HG02610 (cell line): ENCODE measurements at regions not wholly inside any gene's neighbourhood (a gene's known extent, or its start where the extent isn't known, plus 50 kb on each side); places are given as distances from the start of the nearest gene placed in this dataset.
"Not testable (repeated sequence)": the region's sequence is repeated elsewhere in the genome, so short reads cannot be mapped to it uniquely, and the experiment has no call there.

Experiments used
- ATAC-seq: cut with Tn5 transposase; IDR thresholded peaks from one replicate; pipeline ENCODE4 v1.9.1; 2021; ENCODE audit warnings: mild to moderate bottlenecking, moderate library complexity; ENCODE audit not compliant: unreplicated experiment

DNA sequence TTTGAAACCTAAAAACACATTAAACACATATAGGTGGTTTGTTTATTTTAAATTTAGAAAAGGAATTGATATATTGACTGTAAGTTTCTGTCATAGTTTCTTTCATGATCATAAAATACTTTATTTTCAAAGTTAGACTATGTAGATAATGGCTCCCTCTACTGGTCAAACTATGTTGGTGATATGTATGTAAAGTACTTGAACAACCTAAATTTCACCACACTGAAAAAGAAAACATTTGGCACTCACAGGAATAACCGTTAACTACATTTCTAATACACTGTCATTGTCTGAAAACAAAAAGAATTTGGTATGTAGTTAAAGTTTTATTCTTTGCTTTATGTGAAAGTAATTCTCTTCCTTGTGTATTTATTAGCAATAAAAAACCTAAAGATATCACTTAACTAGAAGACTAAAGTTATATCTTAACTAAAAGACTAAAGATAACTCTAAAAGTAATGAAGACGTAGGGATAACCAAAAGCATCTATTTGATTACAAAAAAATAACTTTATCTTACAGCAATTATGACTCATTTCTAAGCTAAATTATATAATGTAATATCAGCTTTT, 427.5 kb downstream of the VGLL3 start:
- ATAC-seq = no peak

DNA sequence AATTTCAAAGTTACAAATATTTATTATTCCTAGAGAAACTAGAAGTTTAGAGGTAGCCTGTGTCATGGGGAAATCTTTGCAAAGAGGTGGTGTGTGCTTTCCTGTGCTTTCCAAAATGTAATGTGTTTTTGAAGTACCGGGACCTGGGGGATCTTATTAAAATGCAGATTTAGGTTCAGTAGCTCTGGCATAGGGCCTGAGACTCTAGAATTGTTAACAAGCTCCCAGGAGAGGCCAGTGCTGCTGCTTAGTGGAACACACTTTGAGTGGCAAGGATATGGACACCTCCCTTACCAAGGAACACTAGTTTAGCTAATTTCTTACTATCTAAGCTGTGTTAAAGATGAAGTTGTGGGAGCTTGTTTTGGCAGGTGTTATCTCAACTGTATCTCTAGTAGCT, 428.9 kb downstream of the VGLL3 start:
- no peak for ATAC-seq

DNA sequence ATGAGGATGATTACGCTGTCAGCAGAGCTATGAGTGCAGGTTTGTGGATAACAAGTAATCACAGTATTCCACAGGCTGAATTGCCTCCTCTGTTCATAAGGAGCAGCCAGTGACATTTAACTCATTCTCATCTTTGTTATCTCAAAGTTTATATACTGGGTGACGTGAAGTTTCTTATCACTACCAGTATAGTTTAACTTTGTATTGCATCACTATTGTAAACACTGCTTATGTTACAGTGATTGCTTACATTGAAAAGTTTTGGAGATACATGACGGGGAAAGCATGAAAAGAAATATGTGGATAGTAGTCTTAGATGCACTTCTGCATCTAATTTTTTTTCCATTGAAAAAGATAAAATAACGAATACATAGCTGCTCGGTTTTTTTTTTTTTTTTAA, 429.7 kb downstream of the VGLL3 start:
- no peak for ATAC-seq

DNA sequence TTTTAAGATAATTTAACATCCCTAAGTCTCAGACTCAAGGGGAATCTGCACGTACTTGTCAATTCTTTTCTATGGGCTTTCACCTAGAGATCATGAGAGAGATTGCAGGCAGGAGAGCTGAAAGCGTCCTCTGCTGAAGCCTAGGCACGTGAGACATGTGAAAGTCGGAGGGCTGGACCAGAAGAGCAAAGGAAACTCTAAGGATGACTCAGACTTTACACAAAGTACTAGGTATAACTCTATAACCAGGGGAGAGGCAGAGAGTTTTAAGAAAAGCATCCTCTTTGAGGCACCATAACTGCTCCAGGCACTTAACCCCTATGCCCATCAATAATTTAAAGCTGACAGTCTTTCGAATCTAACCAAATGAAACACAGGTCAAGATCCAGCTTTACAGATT, 436.6 kb downstream of the VGLL3 start:
- no peak for ATAC-seq

DNA sequence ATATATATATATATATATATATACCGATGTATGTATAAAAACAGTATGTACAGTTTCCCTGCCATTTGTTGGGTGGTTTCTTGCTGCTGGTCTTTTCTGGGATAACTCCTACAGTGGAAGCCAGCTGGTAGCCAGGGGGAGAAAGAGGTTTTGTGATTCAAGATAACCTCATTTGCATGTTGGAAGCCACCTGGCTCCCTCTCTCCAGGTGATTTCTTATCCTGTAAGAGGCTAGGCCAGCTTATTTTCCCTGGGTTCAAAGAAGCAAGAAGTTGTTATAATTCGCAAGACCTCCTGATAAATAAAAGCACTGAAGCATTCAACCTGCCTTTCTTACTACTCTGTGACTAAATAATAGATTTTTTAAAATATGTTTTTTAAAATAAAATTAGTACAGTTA, 443.3 kb downstream of the VGLL3 start:
- no peak for ATAC-seq

DNA sequence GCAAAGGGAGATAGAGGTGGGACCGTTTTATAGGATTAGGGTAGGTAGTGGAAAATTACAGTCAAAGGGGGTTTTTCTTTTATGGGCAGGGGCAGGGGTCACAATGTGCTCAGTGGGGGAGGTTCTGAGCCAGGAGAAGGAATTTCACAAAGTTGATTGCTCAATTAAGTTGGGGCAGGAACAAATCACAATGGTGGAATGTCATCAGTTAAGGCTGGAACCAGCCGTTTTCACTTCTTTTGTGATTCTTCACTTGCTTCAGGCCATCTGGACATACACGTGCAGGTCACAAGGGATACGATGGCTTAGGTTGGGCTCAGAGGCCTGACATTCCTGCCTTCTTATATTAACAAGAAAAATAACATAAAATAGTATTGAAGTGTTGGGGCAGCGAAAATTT, 453.8 kb downstream of the VGLL3 start:
- no peak for ATAC-seq

DNA sequence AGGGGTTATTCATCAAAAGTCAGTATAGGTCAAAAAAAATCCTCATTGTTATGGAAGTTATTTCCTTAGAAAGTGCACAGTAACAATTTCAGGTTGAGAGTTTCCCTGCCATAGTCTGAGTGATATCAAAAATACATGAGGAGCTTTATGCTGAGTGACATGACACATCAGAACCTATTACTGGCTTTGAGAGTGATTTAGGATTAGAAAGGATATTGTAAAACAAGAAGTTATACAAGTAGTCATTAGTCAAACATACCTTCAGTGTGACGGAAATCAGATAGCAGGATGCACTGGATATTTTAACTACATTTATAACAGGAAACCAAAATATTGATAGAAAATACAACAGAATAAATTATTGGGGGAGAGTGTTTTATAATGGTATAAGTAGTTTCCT, 471.1 kb downstream of the VGLL3 start:
- ATAC-seq = no peak

DNA sequence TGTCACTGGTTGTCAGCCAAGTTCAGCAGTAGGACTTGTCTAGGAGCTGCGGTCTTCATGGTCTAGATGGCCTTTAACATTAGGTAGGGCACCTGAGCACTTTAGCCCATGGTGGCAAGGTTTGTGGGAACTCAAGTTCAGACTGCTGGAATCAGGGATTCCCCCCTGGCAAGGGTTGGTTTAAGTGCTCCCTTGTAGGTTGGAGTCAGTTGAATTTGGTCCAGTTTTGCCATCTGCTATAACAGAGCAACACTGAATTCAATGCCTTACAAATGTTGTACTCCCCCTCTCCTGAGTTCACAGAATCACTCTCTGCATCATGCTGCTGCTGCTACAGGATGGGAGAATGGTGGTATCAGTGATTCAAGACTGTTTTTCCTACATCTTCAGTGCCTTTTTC, 509.3 kb downstream of the VGLL3 start:
- no peak for ATAC-seq

DNA sequence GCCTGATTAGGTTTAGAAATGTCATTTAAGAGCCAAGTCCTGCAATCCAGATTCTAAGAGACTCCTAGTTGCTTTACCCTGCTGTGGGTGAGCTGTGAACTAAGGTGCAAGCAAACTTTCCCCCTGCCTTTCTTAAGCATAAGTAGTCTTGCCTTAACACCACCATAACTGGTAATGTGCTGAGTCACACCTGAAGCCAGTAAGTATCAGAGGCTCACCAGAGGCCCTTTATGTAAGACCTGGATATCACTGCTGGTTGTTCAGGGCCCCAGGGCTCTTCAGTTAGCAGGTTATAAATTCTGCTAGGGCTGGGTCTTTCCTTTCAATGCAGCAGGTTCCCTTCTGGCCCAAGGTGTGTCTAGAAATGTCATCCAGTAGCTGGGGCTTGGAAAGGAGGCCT, 509.9 kb downstream of the VGLL3 start:
- ATAC-seq = no peak

DNA sequence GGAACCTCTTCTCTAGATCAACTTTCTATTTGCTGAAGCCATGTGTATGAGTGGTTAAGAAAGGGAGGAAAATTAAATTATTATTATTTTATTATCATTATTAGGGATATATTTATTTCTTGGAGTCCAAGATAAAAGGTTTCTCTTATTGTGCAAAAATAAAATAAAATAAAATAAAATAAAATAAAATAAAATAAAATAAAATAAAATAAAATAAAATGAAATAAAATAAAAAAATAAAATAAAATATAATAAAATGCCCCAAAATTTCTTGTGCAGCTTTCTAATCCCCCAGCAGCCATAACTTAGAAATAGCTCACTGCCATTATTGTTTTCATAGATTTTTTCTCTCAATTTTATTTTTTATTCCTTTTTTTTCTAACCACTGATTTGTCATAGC, 526.8 kb downstream of the VGLL3 start:
- ATAC-seq = no peak

DNA sequence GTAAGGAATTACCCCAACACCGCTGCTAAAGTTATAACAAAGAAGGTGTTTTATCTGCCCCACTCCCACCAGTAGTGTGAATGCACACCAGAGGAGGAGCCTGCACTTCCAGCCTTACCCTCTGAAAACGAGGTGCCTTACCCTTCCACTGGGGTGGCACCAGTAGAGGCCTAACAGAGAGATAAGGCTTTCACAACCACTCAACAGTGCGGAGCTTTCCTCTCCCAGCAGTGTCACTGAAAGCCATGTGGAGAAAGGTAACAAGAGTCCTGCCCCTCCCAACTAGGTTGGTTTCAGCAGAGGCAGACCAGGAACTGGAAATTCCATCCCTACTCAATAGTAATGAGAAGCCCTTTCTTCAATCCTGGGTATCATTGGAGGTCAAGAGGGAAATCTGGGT, 539.2 kb downstream of the VGLL3 start:
- no peak for ATAC-seq

DNA sequence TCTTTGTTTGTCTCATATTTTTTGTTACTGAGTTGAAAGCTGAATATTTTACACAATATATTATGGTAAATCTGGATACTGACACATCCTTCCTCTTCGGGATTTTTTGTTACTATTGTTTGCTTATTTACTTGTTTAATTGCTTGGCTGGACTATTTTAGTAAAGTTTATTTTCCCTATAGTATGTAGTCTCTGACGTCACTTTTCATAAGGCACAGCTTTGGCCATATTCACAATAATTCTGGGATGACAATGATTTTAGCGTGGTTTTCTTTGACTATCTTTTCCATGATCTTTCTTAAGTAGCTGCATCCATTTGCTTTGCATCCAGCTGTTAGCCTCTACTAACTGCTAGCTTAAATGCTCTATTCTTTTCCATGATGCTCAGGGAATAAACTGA, 552.4 kb downstream of the VGLL3 start:
- no peak for ATAC-seq

DNA sequence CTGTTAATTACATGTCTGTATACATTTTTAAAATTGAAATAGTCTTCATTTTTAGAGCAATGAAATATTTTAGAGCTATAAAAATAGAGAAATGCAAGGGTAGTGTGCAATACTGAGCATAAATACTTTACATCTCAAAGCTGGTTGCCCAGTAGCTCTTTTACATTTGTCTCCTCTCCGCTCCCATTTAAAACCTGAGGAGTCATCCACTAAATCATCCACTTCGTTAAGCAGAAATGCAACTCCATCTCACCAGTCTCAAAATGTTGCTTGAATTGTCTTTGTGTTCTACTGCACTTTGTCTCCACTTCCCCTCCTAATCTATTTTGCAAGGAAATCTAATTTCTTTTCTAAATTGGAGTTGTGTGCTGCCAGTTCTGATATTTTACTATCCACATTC, 563.6 kb downstream of the VGLL3 start:
- ATAC-seq = no peak

DNA sequence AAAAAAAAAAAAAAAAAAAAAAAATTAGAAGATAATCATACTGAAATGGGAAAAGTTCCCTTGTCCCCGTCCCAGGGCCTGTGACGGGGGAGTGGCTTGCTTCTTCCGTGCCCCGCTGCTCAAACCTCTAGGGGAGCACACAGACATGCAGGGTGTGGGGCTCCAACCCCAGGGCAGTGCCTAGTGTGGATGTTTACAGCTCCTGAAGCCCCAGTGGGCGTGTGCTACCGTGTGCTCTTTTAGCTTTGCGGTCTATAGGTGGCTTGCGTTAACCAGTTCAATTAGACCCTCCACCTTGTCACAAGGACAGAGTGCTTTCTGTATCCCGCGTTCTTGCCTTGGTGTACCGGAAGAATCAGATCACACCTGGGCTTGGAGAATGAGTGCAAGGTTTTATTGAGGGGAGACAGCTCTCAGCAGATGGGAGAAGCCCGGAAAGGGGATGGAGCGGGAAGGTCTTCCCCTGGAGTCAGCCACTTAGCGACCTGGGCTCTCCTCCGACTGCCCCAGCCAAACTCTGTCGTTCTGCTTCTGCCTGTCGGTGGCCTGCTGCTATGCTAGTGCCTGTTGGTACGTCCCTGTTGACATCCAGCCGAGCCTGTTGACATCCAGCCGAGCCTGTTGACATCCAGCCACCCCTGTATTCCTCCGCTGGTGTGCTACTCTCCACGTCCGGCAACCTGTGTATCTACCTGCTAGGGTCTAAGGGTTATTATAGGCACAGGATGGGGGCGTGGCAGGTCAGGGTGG, 569.8 kb downstream of the VGLL3 start:
- ATAC-seq = no peak

DNA sequence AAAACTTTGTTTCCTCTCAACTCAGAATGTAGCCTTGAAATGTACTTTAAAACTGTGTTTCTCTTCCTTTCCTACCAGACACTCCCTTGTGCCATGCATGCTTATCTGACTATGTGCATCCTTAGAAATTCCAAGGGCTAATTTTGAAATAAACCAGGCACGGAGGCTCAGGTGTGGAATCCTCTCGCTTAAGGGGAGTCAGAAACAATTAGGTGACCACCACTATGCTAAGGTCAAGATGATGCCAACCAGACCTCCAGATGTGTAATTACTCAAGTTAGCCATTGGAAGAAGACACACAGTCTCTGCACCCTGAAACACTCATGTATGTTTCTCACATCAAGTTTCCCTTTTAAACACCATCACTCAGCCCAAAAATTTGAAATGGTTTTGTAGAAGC, 572.1 kb downstream of the VGLL3 start:
- ATAC-seq = no peak

DNA sequence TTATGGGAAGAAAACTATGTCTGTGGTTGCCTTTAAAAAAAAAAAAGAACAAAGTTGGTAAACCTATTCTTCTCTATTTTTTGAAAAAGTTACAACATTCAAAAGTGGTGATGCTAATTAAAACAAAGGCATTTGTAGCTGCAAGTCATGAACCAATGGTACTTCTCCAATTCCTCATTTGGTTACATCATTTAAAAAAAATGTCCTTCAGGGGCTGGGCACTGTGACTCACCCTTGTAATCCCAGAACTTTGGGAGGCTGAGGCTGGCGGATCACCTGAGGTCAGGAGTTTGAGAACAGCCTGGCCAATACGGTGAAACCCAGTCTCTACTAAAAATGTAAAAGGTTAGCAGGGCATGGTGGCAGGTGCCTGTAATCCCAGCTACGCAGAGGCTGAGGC, 574.6 kb downstream of the VGLL3 start:
- no peak for ATAC-seq

DNA sequence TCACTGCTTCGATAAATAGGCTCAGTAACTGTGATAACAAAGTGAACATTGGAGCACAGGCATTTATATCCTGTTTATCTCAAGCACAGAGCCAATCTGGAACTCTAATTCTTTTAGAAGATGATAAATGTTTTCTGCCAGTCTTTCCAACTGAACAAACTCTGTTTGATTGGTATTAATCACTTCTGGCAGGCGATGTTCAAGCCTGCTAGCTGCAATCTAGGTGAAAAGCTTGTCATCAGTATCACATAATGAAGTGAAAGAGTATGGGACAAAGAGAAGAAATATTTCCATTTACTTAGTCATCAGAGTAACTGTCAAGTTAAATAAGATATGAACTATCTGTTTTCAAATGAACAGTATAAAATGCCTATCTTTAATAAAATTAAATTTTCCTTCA, 577.3 kb downstream of the VGLL3 start:
- ATAC-seq = no peak

DNA sequence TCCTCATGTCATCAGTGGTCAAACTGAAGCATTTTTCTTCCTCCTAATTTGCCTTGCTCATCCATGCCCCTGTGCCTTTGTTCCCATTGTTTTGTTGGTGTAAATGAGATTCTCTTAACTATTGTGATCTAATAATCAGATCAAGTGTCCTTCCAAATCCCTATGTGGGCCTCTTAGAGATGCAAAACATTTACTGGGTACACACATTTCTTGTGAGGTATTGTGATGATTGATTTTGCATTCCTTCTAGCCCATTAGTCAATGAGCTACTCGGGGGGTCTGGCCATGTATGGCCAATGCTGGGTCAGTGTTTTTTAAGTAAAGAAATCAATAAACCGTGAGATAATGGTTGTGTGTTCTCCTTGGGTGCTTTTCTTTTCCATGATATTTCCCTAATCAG, 580.4 kb downstream of the VGLL3 start:
- ATAC-seq = no peak

DNA sequence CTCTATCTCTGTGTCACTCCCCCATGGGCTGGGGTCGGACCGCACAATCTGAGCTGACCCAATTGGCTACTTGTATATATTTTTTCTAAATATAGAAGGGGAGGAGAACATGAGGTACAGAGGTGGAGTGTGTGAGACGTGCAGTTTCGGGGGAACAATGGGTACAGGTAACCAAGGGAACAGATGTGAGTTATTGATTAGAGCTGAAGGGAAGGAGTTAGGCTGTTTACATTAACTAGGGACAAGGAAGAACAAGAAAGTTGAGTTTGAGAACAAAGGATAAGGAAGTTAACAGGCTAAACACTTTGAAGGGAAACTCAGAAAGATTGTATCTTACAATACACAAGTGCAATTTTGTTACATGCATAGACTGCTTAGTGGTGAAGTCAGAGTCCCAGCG, 601.2 kb downstream of the VGLL3 start:
- not testable (repeated sequence) for ATAC-seq

DNA sequence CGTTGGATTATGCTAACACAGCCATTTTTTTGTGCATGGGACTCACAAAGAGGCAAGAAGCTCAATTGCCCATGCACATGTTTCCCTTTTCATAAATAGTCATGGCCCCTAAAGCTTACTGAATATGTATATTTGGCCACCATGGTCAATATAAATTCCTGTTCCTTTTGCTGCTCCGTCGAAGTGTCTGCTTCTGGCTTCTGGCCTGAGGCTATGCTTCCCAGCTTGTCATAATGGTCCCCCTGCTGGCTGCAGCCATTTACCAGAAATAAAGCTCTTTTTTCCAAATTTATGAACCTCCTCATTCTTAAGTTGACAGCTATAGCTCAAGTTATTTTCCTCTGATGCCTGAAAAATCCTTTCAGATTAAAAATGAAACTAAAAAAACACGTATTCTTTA, 602.1 kb downstream of the VGLL3 start:
- no peak for ATAC-seq

DNA sequence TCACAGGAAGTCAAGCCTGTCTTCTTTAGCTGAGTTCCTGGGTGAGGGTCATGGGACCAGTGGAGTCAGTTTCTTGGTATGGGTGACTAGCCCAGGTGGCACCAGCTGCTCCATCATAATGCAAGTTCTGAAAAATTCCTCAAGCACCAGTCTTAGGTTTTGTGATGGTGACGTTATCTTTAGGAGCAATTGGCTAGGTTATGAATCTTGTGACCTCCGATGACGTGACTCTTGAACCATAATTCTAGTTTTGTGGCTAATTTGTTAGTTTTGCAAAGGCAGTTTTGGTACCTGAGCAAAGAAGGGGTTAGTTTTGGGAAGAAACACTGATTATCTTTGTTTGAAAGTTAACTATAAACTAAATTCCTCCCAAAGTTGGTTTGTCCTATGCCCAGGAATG, 608.4 kb downstream of the VGLL3 start:
- no peak for ATAC-seq

DNA sequence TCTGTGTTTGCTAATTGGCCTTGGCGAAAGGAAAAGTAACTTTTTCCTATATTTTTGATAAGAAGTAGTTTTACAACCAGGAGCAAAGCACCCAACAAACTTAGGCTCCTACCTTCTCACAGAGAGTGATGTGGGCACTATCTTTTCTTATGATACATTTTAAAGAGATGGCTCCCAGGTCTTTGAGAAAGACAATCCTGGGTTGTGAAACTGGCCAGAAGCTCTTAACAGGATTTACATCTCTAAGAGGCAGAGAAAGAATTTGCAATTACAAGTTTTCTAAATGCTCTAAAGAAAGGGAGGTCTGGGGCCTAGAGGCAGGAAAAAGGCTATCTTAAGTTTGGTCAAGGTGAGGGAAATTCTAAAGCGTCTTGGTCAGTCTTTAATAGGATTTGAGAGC, 609.7 kb downstream of the VGLL3 start:
- ATAC-seq = no peak

DNA sequence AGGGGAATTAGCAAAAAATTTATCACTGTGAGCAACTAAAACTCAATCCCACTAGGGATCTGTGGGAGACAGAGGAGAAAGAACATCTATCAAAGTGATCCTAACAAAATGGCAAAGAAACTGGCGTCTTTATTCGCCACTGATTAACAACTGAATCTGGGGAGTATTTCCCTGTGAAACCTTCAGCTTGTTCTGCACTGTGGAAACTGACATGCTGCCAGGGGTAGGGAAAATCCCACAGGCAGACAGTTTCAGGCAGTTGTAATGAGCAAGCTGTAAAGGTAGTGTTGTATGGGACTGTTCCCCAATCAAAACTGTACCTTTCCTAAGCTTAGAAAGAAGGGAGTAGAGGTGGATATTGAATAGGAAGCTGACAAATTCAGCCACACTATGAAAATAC, 611.7 kb downstream of the VGLL3 start:
- ATAC-seq = no peak
